IPS-15b (cell line): ENCODE measurements at regions not wholly inside any gene's neighbourhood (a gene's known extent, or its start where the extent isn't known, plus 50 kb on each side); places are given as distances from the start of the nearest gene placed in this dataset.
"Not testable (repeated sequence)": the region's sequence is repeated elsewhere in the genome, so short reads cannot be mapped to it uniquely, and the experiment has no call there.

ENCODE experiments used
- H3K27me3 ChIP-seq: one replicate; pipeline ENCODE4 v1.6.1; 2013; ENCODE audit warnings: low read length; ENCODE audit not compliant: control insufficient read depth, insufficient read depth
- H3K36me3 ChIP-seq: one replicate; pipeline ENCODE4 v1.6.1; 2013; ENCODE audit warnings: low read length; ENCODE audit not compliant: control insufficient read depth, insufficient read depth
- H3K4me1 ChIP-seq: one replicate; pipeline ENCODE4 v1.6.1; 2013; ENCODE audit warnings: mild to moderate bottlenecking, low read length; ENCODE audit not compliant: control insufficient read depth, insufficient read depth
- H3K4me3 ChIP-seq: one replicate; pipeline ENCODE4 v1.5.1; 2013; ENCODE audit warnings: low read depth, low read length
- H3K9ac ChIP-seq: one replicate; pipeline ENCODE4 v1.6.1; 2013; ENCODE audit warnings: low read depth, mild to moderate bottlenecking, low read length
- H3K9me3 ChIP-seq: one replicate; pipeline ENCODE4 v1.6.1; 2013; ENCODE audit warnings: mild to moderate bottlenecking, low read length; ENCODE audit not compliant: control insufficient read depth, insufficient read depth

DNA sequence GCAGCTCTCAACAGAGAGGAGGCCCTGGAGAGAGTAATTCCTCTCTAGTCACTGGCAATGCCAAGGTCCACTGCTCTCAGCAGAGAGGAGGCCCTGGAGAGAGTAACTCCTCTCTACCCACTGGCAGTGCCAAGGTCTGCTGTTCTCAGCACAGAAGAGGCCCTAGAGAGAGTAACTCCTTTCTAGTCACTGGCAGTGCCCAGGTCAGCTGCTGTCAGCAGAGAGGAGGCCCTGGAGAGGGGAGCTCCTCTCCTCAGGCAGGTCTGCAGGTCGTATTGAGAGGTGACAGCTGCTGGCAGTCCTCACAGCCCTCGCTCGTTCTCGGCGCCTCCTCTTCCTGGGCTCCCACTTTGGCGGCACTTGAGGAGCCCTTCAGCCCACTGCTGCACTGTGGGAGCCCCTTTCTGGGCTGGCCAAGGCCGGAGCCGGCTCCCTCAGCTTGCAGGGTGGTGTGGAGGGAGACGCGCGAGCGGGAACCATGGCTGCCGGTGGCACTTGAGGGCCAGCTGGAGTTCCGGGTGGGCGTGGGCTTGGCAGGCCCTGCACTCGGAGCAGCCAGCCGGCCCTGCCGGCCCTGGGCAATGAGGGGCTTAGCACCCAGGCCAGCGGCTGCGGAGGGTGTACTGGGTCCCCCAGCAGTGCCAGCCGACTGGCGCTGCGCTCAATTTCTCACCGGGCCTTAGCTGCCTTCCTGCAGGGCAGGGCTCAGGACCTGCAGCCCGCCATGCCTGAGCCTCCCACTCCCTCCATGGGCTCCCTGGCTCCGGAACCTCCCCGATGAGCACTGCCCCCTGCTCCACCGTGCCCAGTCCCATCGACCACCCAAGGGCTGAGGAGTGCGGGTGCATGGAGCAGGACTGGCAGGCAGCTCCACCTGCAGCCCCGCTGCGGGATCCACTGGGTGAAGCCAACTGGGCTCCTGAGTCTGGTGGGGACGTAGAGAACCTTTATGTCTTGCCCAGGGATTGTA lies 642.9 kb downstream of the PRR16 start:
- not testable (repeated sequence) for H3K9me3 ChIP-seq, H3K36me3 ChIP-seq, H3K9ac ChIP-seq, H3K4me3 ChIP-seq, H3K4me1 ChIP-seq, H3K27me3 ChIP-seq

GRCh38 chr5:121108725-121109124 lies 644.6 kb downstream of the PRR16 start:
- Histone ChIP-seq H3K9me3 (no peaks in the 10 kb centered on the region), H3K36me3 (no peaks in the 10 kb centered on the region), H3K4me3 (peak overlapping the region; percentile 48), H3K4me1 (no peaks in the 10 kb centered on the region), H3K9ac (no peak overlapping the region), H3K27me3 (no peaks in the 10 kb centered on the region)

DNA sequence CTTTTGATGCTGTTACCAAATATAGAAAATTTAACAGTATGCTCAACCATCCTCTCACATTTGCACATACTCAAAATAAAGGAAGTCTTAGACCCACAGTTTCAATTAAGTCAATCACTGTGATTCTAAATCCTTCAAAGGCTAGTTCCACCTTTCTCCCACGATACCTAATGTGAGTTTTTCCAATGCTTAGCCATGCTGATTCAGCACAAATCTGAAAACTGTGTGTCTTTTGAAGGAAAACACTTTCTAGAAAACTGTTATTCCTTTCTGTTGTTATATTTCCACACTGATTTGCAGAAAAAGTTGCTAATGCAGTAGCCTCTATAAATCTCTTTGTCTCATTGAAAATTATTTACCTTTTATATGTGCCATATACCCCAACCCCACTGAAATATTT lies 645.7 kb downstream of the PRR16 start:
- no peaks in the 10 kb centered on the region for H3K27me3 ChIP-seq
- H3K36me3 ChIP-seq, result no peaks in the 10 kb centered on the region

GRCh38 chr5:121121786-121122185 lies 657.7 kb downstream of the PRR16 start:
- Histone ChIP-seq H3K4me3 (no peak overlapping the region), H3K4me1 (no peaks in the 10 kb centered on the region), H3K9ac (no peak overlapping the region), H3K36me3 (no peaks in the 10 kb centered on the region), H3K9me3 (no peaks in the 10 kb centered on the region), H3K27me3 (no peaks in the 10 kb centered on the region)

More for the DNA sequence above, 645.7 kb downstream of the PRR16 start:
- no peaks in the 10 kb centered on the region for H3K4me1 ChIP-seq
- H3K4me3 ChIP-seq, result no peak overlapping the region
- H3K9me3 ChIP-seq, result no peaks in the 10 kb centered on the region
- H3K9ac ChIP-seq, result no peak overlapping the region

DNA sequence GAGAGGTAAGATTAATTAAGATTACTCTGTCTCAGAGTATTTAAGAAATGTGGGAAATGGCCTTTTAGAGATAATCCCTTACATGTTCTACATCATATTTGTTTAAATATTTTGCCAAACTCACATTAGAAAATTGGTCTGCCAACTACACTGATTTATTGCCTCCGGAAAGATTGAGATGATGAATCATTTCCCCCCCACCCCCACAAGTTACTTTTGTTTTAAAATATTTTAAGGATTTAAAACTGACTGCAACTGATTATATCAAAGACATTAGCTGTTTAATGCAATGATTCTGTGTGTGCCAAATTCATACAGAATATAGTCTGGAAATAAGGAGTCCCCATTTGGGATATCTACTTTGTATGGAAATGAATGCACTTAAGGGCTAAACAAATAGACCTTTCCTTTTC lies 674.4 kb downstream of the PRR16 start:
- Histone ChIP-seq H3K4me3 (no peak overlapping the region), H3K27me3 (no peaks in the 10 kb centered on the region), H3K9ac (no peak overlapping the region)

GRCh38 chr5:121138952-121139351 lies 674.9 kb downstream of the PRR16 start:
- Histone ChIP-seq H3K36me3 (no peaks in the 10 kb centered on the region), H3K27me3 (no peaks in the 10 kb centered on the region), H3K4me3 (no peak overlapping the region), H3K9me3 (no peaks in the 10 kb centered on the region), H3K9ac (no peak overlapping the region), H3K4me1 (no peaks in the 10 kb centered on the region)

More for the DNA sequence above, 674.4 kb downstream of the PRR16 start:
- Histone ChIP-seq H3K9me3 (no peaks in the 10 kb centered on the region), H3K4me1 (no peaks in the 10 kb centered on the region), H3K36me3 (no peaks in the 10 kb centered on the region)

GRCh38 chr5:121144764-121145163 lies 680.7 kb downstream of the PRR16 start:
- Histone ChIP-seq H3K9me3 (no peaks in the 10 kb centered on the region), H3K36me3 (no peaks in the 10 kb centered on the region), H3K9ac (no peak overlapping the region), H3K4me1 (no peaks in the 10 kb centered on the region), H3K4me3 (no peak overlapping the region), H3K27me3 (no peaks in the 10 kb centered on the region)

DNA sequence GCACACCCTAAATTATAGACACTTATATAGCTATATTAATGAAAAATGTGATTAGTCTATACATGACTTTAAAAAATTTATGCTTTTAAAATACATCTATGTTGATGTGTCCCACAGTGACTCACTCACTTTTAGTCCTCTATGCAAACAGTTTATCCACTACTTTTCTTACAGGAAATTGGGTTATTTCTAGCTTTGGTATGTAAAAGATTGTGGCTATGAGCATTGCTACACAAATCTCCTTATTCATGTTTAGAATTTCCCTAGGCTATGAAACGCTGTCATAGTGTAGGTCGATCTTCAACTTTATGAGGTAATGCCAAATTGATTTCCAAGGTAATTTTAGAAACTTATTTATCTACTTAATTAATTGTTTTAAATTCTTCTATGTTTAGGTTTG lies 687.4 kb downstream of the PRR16 start:
- no peaks in the 10 kb centered on the region for H3K4me1 ChIP-seq
- H3K4me3 ChIP-seq, result no peak overlapping the region
- H3K9me3 ChIP-seq, result no peaks in the 10 kb centered on the region
- no peak overlapping the region for H3K9ac ChIP-seq
- H3K36me3 ChIP-seq, result no peaks in the 10 kb centered on the region
- H3K27me3 ChIP-seq, result no peaks in the 10 kb centered on the region

DNA sequence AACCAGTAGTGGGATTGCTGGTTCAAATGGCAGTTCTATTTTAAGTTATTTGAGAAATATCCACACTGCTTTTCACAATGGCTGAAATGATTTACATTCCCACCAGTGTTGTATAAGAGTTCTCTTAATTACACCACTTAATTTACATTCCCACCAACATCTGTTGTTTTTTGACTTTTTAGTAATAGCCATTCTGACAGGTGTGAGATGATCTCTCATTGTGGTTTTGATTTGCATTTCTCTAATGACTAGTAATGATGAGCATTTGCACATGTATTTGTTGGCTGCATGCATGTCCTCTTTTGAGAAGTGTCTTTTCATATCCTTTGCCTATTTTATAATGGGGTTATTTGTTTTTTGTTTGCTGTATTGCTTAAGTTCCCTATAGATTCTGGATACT lies 688.3 kb downstream of the PRR16 start:
- Histone ChIP-seq H3K36me3 (no peaks in the 10 kb centered on the region), H3K9ac (no peak overlapping the region), H3K4me3 (no peak overlapping the region), H3K4me1 (no peaks in the 10 kb centered on the region), H3K9me3 (no peaks in the 10 kb centered on the region), H3K27me3 (no peaks in the 10 kb centered on the region)

- Histone ChIP-seq H3K27me3 (no peaks in the 10 kb centered on the region), H3K4me1 (no peaks in the 10 kb centered on the region), H3K9ac (no peak overlapping the region), H3K36me3 (no peaks in the 10 kb centered on the region), H3K4me3 (no peak overlapping the region), H3K9me3 (no peaks in the 10 kb centered on the region)
Measured at GRCh38 chr5:121156565-121156964, 692.5 kb downstream of the PRR16 start.

GRCh38 chr5:121158451-121158850 lies 693.2 kb upstream of the FTMT start:
- no peaks in the 10 kb centered on the region for H3K9me3 ChIP-seq
- no peaks in the 10 kb centered on the region for H3K27me3 ChIP-seq
- H3K36me3 ChIP-seq, result no peaks in the 10 kb centered on the region
- no peak overlapping the region for H3K9ac ChIP-seq
- H3K4me1 ChIP-seq, result no peaks in the 10 kb centered on the region
- no peak overlapping the region for H3K4me3 ChIP-seq

DNA sequence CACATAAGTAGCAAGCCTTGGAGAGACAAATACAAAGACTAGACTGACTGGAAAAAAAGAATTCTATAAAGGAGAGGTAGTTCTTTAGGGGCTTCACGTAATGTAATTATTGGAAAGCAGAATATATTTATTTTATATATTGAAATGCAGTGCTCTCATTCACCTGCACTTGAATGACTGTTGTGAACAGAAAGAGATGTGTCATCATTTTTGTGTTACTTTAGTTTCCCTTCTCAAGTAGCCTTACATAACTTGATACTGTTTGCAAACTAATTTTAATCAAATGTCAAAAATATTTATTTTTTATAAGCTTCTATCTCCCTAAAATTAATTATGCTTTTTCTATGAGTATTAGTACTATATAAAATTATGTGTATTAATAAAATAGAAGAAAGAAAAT lies 691.1 kb upstream of the FTMT start:
- Histone ChIP-seq H3K4me1 (no peaks in the 10 kb centered on the region), H3K4me3 (no peak overlapping the region), H3K36me3 (no peaks in the 10 kb centered on the region), H3K27me3 (no peaks in the 10 kb centered on the region), H3K9me3 (no peaks in the 10 kb centered on the region), H3K9ac (no peak overlapping the region)
